ENCODE measurements at regions not wholly inside any gene's neighbourhood (a gene's known extent, or its start where the extent isn't known, plus 50 kb on each side); places are given as distances from the start of the nearest gene placed in this dataset.

- peak; percentile 24; the same call in 1 of the 2 replicates for TF ChIP-seq CTCF (conservative IDR thresholded peaks at IDR 0.05)
- no peak for TF ChIP-seq ZFX (IDR thresholded peaks at IDR 0.05)
Measured at GRCh38 chr2:150097901-150098531, 389.5 kb downstream of the RND3 start.

Measured in C4-2B (cell line).